ENCODE measurements at regions not wholly inside any gene's neighbourhood (a gene's known extent, or its start where the extent isn't known, plus 50 kb on each side); places are given as distances from the start of the nearest gene placed in this dataset.
"Not testable (repeated sequence)": the region's sequence is repeated elsewhere in the genome, so short reads cannot be mapped to it uniquely, and the experiment has no call there.

GRCh38 chr4:188732131-188732530 lies 592.9 kb downstream of the TRIML1 start:
- ChIA-PET POLR2A (no interaction called here), CTCF (interaction anchor here (1.3 kb wide), 1 partner anchor 392 kb away, joined by 3 read pairs; no protein-coding TSS in a partner anchor)
- no peak for TF ChIP-seq CTCF (IDR thresholded peaks at IDR 0.05; ENCODE audit: insufficient read depth, low read length, missing control alignments)
- DNase-seq (ENCODE audit: low read depth, low spot score), result no peak
- no peak overlapping the region for H3K4me3 ChIP-seq (ENCODE audit: low read depth, low read length)

- TF ChIP-seq CTCF (IDR thresholded peaks at IDR 0.05; ENCODE audit: insufficient read depth, low read length, missing control alignments), result no peak
These were observed 595.8 kb downstream of the TRIML1 start for GRCh38 chr4:188735082-188735481.

DNA sequence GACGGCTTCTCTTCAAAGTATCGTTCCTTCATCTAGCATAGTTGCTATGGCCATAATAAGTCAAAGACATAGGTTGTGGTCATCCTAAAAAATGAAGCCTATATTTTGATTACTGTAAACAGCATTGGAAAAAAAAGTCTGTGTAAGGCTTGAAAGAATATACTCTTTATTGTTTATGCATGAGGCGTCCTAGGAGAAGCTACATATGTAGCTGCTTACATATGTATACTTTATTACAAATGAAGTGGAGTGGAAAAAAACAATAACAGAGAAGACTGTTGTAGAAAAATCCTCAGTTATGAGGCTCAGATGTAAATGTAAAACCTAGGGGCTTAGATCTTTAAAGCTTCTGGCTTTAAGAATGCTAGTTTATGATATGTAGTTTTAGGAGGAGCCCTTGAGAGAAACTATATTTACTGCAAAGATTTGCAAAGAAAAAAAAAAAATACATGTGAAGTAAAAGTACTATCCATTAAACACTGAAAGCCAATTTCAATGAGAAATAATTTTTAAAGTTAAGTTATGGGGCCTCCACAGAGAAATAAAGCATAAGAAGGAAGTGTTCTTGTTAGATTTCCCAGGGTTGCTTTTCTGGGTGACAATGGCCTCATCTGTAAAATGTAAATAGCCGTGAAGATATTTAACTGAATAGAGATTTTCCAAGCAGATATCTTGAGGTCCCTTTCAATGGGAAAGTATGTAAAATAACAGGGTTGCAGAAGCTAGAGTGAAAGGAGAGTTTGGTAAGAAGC lies 598.2 kb downstream of the TRIML1 start:
- TF ChIP-seq CTCF (IDR thresholded peaks at IDR 0.05; ENCODE audit: insufficient read depth, low read length, missing control alignments), result no peak
- no peak for DNase-seq (ENCODE audit: low read depth, low spot score)
- no peak overlapping the region for H3K4me3 ChIP-seq (ENCODE audit: low read depth, low read length)
- CTCF ChIA-PET, result no interaction called here
- POLR2A ChIA-PET, result no interaction called here

More at GRCh38 chr4:188735082-188735481, 595.8 kb downstream of the TRIML1 start:
- ChIA-PET POLR2A (no interaction called here), CTCF (no interaction called here)
- DNase-seq (ENCODE audit: low read depth, low spot score), result no peak
- H3K4me3 ChIP-seq (ENCODE audit: low read depth, low read length), result no peak overlapping the region

GRCh38 chr4:188738290-188738689 lies 599.0 kb downstream of the TRIML1 start:
- CTCF ChIA-PET; DNase-seq (ENCODE audit: low read depth, low spot score); POLR2A ChIA-PET: not testable (repeated sequence)
- H3K4me3 ChIP-seq (ENCODE audit: low read depth, low read length), result peak overlapping the region; percentile 56

DNA sequence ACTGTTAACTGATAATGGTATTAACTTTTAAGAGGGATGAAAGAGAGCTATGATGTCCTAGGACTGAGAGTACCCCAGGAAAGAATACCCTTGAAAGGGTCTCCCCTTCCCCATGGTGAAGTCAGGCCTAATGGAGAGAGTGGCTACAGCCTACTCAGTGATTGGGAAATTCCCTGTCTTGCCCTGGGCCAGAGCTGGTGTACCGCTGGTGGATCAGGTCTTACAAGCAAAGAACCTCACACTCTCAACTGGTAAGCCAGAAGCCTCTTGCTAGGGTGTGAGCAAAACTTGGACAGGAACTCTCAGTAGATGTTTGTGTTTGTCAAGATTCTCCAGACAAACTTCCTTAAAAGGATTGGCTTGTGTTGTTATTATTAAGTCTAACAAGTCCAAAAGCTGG lies 600.9 kb downstream of the TRIML1 start:
- CTCF ChIA-PET; DNase-seq (ENCODE audit: low read depth, low spot score); H3K4me3 ChIP-seq (ENCODE audit: low read depth, low read length); POLR2A ChIA-PET: not testable (repeated sequence)

DNA sequence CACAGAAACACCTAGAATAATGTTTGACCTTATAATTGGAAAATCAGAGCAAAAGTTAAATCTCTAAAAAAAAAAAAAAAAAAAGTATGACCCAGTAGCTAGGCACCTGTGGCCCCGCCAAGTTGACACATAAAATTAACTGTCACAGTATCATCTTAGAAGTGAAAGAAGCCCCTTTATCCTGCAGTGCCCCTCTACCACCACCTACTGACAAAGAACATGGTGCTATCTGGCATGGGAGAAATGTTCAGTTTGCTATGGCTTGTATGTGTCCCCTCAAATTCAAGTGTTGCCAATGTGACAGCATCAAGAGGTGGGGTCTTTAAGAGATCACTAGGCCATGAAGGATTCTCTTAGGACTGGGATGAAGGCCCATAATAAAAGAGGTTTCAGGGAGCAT lies 601.5 kb downstream of the TRIML1 start:
- DNase-seq (ENCODE audit: low read depth, low spot score); POLR2A ChIA-PET; H3K4me3 ChIP-seq (ENCODE audit: low read depth, low read length); CTCF ChIA-PET: not testable (repeated sequence)

GRCh38 chr4:188754372-188755002 lies 615.2 kb downstream of the TRIML1 start:
- TF ChIP-seq CTCF (IDR thresholded peaks at IDR 0.05; ENCODE audit: insufficient read depth, low read length, missing control alignments), result no peak
- no peak for DNase-seq (ENCODE audit: low read depth, low spot score)
- H3K4me3 ChIP-seq (ENCODE audit: low read depth, low read length), result no peak overlapping the region
- ChIA-PET CTCF (no interaction called here), POLR2A (no interaction called here)

DNA sequence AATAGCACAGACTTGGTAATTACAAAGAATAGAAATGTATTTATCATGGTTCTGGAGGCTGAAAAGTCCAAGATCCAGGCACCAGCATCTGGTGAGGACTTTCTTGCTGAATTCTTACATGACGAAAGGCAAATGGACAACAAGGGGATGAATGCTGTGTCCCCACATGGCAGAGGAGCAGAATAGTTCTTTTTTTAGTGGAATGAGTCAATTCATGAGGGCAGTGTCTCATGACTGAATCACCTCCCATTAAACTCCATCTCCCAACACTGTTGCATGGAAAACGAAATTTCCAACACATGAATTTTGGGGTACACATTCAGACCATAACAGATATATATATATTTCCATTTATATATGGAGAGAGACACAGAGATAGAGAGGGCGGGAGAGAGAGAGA lies 628.3 kb downstream of the TRIML1 start:
- POLR2A ChIA-PET, result no interaction called here
- CTCF ChIA-PET, result interaction anchor here (2.0 kb wide), 1 partner anchor 12 kb away, joined by 6 read pairs; no protein-coding TSS in a partner anchor
- TF ChIP-seq CTCF (IDR thresholded peaks at IDR 0.05; ENCODE audit: insufficient read depth, low read length, missing control alignments), result no peak
- no peak for DNase-seq (ENCODE audit: low read depth, low spot score)
- no peak overlapping the region for H3K4me3 ChIP-seq (ENCODE audit: low read depth, low read length)
